Effector CD8-positive, alpha-beta T cell (primary cell): ENCODE measurements at regions not wholly inside any gene's neighbourhood (a gene's known extent, or its start where the extent isn't known, plus 50 kb on each side); places are given as distances from the start of the nearest gene placed in this dataset.
"Not testable (repeated sequence)": the region's sequence is repeated elsewhere in the genome, so short reads cannot be mapped to it uniquely, and the experiment has no call there.

Experiments
- DNase-seq: peaks from one replicate; lab custom pipeline; 2025; lab: John Stamatoyannopoulos, UW

- no peak for DNase-seq
Measured at GRCh38 chr6:112649853-112650252, 302.7 kb downstream of the RFPL4B start.

- no peak for DNase-seq
Measured at GRCh38 chr6:112651239-112651638, 304.1 kb downstream of the RFPL4B start.

- DNase-seq: no peak
Measured at GRCh38 chr6:112659912-112660311, 312.8 kb downstream of the RFPL4B start.

- DNase-seq: no peak
Measured at GRCh38 chr6:112660626-112661025, 313.5 kb downstream of the RFPL4B start.

GRCh38 chr6:112663698-112664097 is 316.6 kb downstream of the RFPL4B start:
- DNase-seq: no peak

- DNase-seq: no peak
Measured at GRCh38 chr6:112665114-112665513, 318.0 kb downstream of the RFPL4B start.

GRCh38 chr6:112665815-112666214 is 318.7 kb downstream of the RFPL4B start:
- DNase-seq: no peak

- DNase-seq: no peak
Measured at GRCh38 chr6:112667427-112667826, 320.3 kb downstream of the RFPL4B start.

- DNase-seq: no peak
Measured at GRCh38 chr6:112680091-112680490, 333.0 kb downstream of the RFPL4B start.

- no peak for DNase-seq
Measured at GRCh38 chr6:112682071-112682470, 334.9 kb downstream of the RFPL4B start.

- DNase-seq: no peak
Measured at GRCh38 chr6:112683106-112683505, 336.0 kb downstream of the RFPL4B start.

- DNase-seq: no peak
Measured at GRCh38 chr6:112683926-112684325, 336.8 kb downstream of the RFPL4B start.

- DNase-seq: not testable (repeated sequence)
Measured at GRCh38 chr6:112685521-112686220, 338.5 kb downstream of the RFPL4B start.

- not testable (repeated sequence) for DNase-seq
Measured at GRCh38 chr6:112688487-112689165, 341.5 kb downstream of the RFPL4B start.

GRCh38 chr6:112689183-112689858 is 342.2 kb downstream of the RFPL4B start:
- not testable (repeated sequence) for DNase-seq

- no peak for DNase-seq
Measured at GRCh38 chr6:112690497-112691202, 343.5 kb downstream of the RFPL4B start.

- DNase-seq: no peak
Measured at GRCh38 chr6:112691289-112691688, 344.2 kb downstream of the RFPL4B start.

- no peak for DNase-seq
Measured at GRCh38 chr6:112695001-112695400, 347.9 kb downstream of the RFPL4B start.

- DNase-seq: no peak
Measured at GRCh38 chr6:112697265-112697664, 350.1 kb downstream of the RFPL4B start.

GRCh38 chr6:112701201-112701600 is 354.1 kb downstream of the RFPL4B start:
- DNase-seq: no peak

- DNase-seq: no peak
Measured at GRCh38 chr6:112710710-112711109, 363.6 kb downstream of the RFPL4B start.

- DNase-seq: no peak
Measured at GRCh38 chr6:112713402-112713801, 366.3 kb downstream of the RFPL4B start.
